Calu3 (cell line): ENCODE measurements at regions not wholly inside any gene's neighbourhood (a gene's known extent, or its start where the extent isn't known, plus 50 kb on each side); places are given as distances from the start of the nearest gene placed in this dataset.

ENCODE experiments used
- BruUV-seq: library from RNA; stranded (reverse); fragments of 400-500 nt; replicated peaks from 2 replicates; lab custom pipeline; 2021; lab: Mats Ljungman, UMichigan
- CTCF ChIA-PET: fragments of 300-600 bp; sonication (Branson Sonifier 250); formaldehyde crosslinking; loops from one replicate; lab custom pipeline; 2022; ENCODE audit warnings: antibody characterized with exemption; lab: Charles Lee
- DNase-seq: peaks from one replicate; pipeline ENCODE4 v3.0.0; 2022
- H3K27ac Mint-ChIP-seq: one replicate; pipeline ENCODE4 v1.8.0; 2022; ENCODE audit warnings: mixed read lengths; ENCODE audit not compliant: unreplicated experiment
- H3K27me3 Mint-ChIP-seq: one replicate; pipeline ENCODE4 v1.8.0; 2022; ENCODE audit warnings: mixed read lengths; ENCODE audit not compliant: unreplicated experiment
- H3K36me3 Mint-ChIP-seq: one replicate; pipeline ENCODE4 v1.8.0; 2022; ENCODE audit warnings: mild to moderate bottlenecking, moderate library complexity, mixed read lengths; ENCODE audit not compliant: insufficient read depth, unreplicated experiment
- H3K4me1 Mint-ChIP-seq: one replicate; pipeline ENCODE4 v1.8.0; 2022; ENCODE audit warnings: mild to moderate bottlenecking, low read depth, mixed read lengths; ENCODE audit not compliant: unreplicated experiment
- H3K4me3 Mint-ChIP-seq: one replicate; pipeline ENCODE4 v1.8.0; 2022; ENCODE audit warnings: mild to moderate bottlenecking, low read depth, moderate library complexity, mixed read lengths; ENCODE audit not compliant: unreplicated experiment
- H3K9me3 Mint-ChIP-seq: one replicate; pipeline ENCODE4 v1.8.0; 2022; ENCODE audit warnings: low read depth, mixed read lengths; ENCODE audit not compliant: unreplicated experiment
- CTCF ChIP-seq: fragments of 200-600 bp; IDR thresholded peaks from one replicate; pipeline ENCODE4 v1.8.0; 2022; ENCODE audit warnings: antibody characterized with exemption; ENCODE audit not compliant: unreplicated experiment
- intact Hi-C: fragments of 100-400 bp; cut with micrococcal nuclease; formaldehyde crosslinking; loops from one replicate; pipeline ENCODE4 v1.10.0; 2022; ENCODE audit not compliant: unreplicated experiment

GRCh38 chr3:30198162-30198561 is 408.2 kb upstream of the TGFBR2 start:
- intact Hi-C loops, result loop anchor here (5.0 to 10.0 kb wide), 3 partner anchors 183 to 554 kb away; no protein-coding TSS in a partner anchor
- H3K36me3 Mint-ChIP-seq, result no peaks in the 10 kb centered on the region
- H3K27me3 Mint-ChIP-seq, result no peaks in the 10 kb centered on the region
- no peak overlapping the region for H3K27ac Mint-ChIP-seq
- no TSS peak for BruUV-seq
- CTCF ChIA-PET, result interaction anchor here (2.1 to 2.8 kb wide), 2 partner anchors 156 to 185 kb away, joined by 12 to 33 read pairs; no protein-coding TSS in a partner anchor
- H3K9me3 Mint-ChIP-seq, result no peaks in the 10 kb centered on the region
- no peaks in the 10 kb centered on the region for H3K4me1 Mint-ChIP-seq
- no peak overlapping the region for H3K4me3 Mint-ChIP-seq
- DNase-seq, result no peak
- TF ChIP-seq CTCF, result no peak

- Mint-ChIP-seq H3K27ac (no peak overlapping the region), H3K27me3 (no peaks in the 10 kb centered on the region), H3K4me1 (no peaks in the 10 kb centered on the region), H3K4me3 (no peak overlapping the region), H3K36me3 (no peaks in the 10 kb centered on the region), H3K9me3 (no peaks in the 10 kb centered on the region)
- no TSS peak for BruUV-seq
- peak; percentile 58 for DNase-seq
- intact Hi-C loops, result loop anchor here (1.0 to 10.0 kb wide), 5 partner anchors 86 to 553 kb away; no protein-coding TSS in a partner anchor
- TF ChIP-seq CTCF, result peak; percentile 68
- CTCF ChIA-PET, result interaction anchor here (0.6 to 2.8 kb wide), 15 partner anchors 29 to 552 kb away, joined by 3 to 33 read pairs (median 4); no protein-coding TSS in a partner anchor
Measured at GRCh38 chr3:30199096-30199759, 407.2 kb upstream of the TGFBR2 start.

GRCh38 chr3:30199855-30200254 is 406.5 kb upstream of the TGFBR2 start:
- Mint-ChIP-seq H3K4me3 (no peak overlapping the region), H3K9me3 (no peaks in the 10 kb centered on the region), H3K36me3 (no peaks in the 10 kb centered on the region), H3K27me3 (no peaks in the 10 kb centered on the region), H3K27ac (no peak overlapping the region), H3K4me1 (no peaks in the 10 kb centered on the region)
- TF ChIP-seq CTCF, result no peak
- no TSS peak for BruUV-seq
- intact Hi-C loops, result loop anchor here (1.0 to 10.0 kb wide), 5 partner anchors 87 to 552 kb away; no protein-coding TSS in a partner anchor
- CTCF ChIA-PET, result interaction anchor here (0.8 to 1.0 kb wide), 2 partner anchors 32 to 365 kb away, joined by 3 read pairs; no protein-coding TSS in a partner anchor
- no peak for DNase-seq

GRCh38 chr3:30201715-30202114 is 404.7 kb upstream of the TGFBR2 start:
- no peak for TF ChIP-seq CTCF
- Mint-ChIP-seq H3K36me3 (no peaks in the 10 kb centered on the region), H3K27me3 (no peaks in the 10 kb centered on the region), H3K27ac (no peak overlapping the region), H3K9me3 (no peaks in the 10 kb centered on the region), H3K4me1 (peaks cover 7% of the 10 kb centered on the region), H3K4me3 (no peak overlapping the region)
- BruUV-seq, result no TSS peak
- intact Hi-C loops, result no loop called here
- CTCF ChIA-PET, result no interaction called here
- DNase-seq, result no peak
